MCF 10A (cell line): ENCODE measurements at regions not wholly inside any gene's neighbourhood (a gene's known extent, or its start where the extent isn't known, plus 50 kb on each side); places are given as distances from the start of the nearest gene placed in this dataset.
A peak's percentile ranks its signal among the peaks of the same experiment; 100 is the strongest.

ENCODE experiments used
- BruUV-seq: library from RNA; stranded (reverse); fragments of 400-500 nt; replicated peaks from 2 replicates; lab custom pipeline; 2021; lab: Mats Ljungman, UMichigan
- CTCF ChIA-PET: fragments of 300-600 bp; sonication (Branson Sonifier 250); formaldehyde crosslinking; extraction: SDS; loops from one replicate; lab custom pipeline; 2021; ENCODE audit warnings: antibody characterized with exemption, inconsistent platforms; lab: Yijun Ruan, JAX
- POLR2A ChIA-PET: fragments of 300-600, 350-650 bp; sonication (Branson Sonifier 250); formaldehyde crosslinking; extraction: SDS; loops from one replicate; lab custom pipeline; 2020; ENCODE audit warnings: antibody characterized with exemption, inconsistent platforms; lab: Yijun Ruan, JAX
- DNase-seq: peaks from one replicate; pipeline ENCODE4 v3.0.0-alpha.2; 2018; ENCODE audit not compliant: unreplicated experiment
- H3K27ac Mint-ChIP-seq: one replicate; pipeline ENCODE4 v1.8.0; 2022; ENCODE audit warnings: mild to moderate bottlenecking, low read depth, mixed read lengths; ENCODE audit not compliant: unreplicated experiment
- H3K27me3 Mint-ChIP-seq: one replicate; pipeline ENCODE4 v1.8.0; 2022; ENCODE audit warnings: mixed read lengths; ENCODE audit not compliant: insufficient read depth, unreplicated experiment
- H3K36me3 Mint-ChIP-seq: one replicate; pipeline ENCODE4 v1.8.0; 2022; ENCODE audit warnings: mild to moderate bottlenecking, moderate library complexity, mixed read lengths; ENCODE audit not compliant: insufficient read depth, unreplicated experiment
- H3K4me1 Mint-ChIP-seq: one replicate; pipeline ENCODE4 v1.8.0; 2022; ENCODE audit warnings: mixed read lengths; ENCODE audit not compliant: insufficient read depth, unreplicated experiment
- H3K4me3 Mint-ChIP-seq: one replicate; pipeline ENCODE4 v1.8.0; 2022; ENCODE audit warnings: mild to moderate bottlenecking, moderate library complexity, mixed read lengths; ENCODE audit not compliant: unreplicated experiment
- H3K9me3 Mint-ChIP-seq: one replicate; pipeline ENCODE4 v1.8.0; 2022; ENCODE audit warnings: mixed read lengths; ENCODE audit not compliant: unreplicated experiment
- CTCF ChIP-seq: fragments of 200-600 bp; IDR thresholded peaks from one replicate; pipeline ENCODE4 v1.8.0; 2022; ENCODE audit warnings: antibody characterized with exemption, mild to moderate bottlenecking; ENCODE audit not compliant: unreplicated experiment
- intact Hi-C: fragments of 100-400 bp; cut with micrococcal nuclease; formaldehyde crosslinking; loops from 2 replicates; pipeline ENCODE4 v1.14.1; 2022

- intact Hi-C loops = no loop called here
- POLR2A ChIA-PET = no interaction called here
- TF ChIP-seq CTCF = no peak
- H3K27me3 Mint-ChIP-seq = no peaks in the 10 kb centered on the region
- H3K36me3 Mint-ChIP-seq = no peaks in the 10 kb centered on the region
- H3K4me1 Mint-ChIP-seq = peaks cover 17% of the 10 kb centered on the region
- BruUV-seq = no TSS peak
- DNase-seq = no peak
- peaks cover 14% of the 10 kb centered on the region for H3K9me3 Mint-ChIP-seq
- CTCF ChIA-PET = interaction anchor here (0.6 kb wide), 1 partner anchor 630 kb away, joined by 3 read pairs; no protein-coding TSS in a partner anchor
- no peak overlapping the region for H3K27ac Mint-ChIP-seq
- H3K4me3 Mint-ChIP-seq = no peak overlapping the region
These were observed 940.9 kb downstream of the OTOL1 start for GRCh38 chr3:162437480-162437879.

GRCh38 chr3:162441716-162442115 is 945.1 kb downstream of the OTOL1 start:
- Mint-ChIP-seq H3K9me3 (no peaks in the 10 kb centered on the region), H3K27me3 (no peaks in the 10 kb centered on the region), H3K36me3 (no peaks in the 10 kb centered on the region), H3K4me1 (peaks cover 17% of the 10 kb centered on the region), H3K4me3 (no peak overlapping the region), H3K27ac (peak overlapping the region; percentile 4)
- BruUV-seq = no TSS peak
- POLR2A ChIA-PET = no interaction called here
- TF ChIP-seq CTCF = no peak
- intact Hi-C loops = no loop called here
- CTCF ChIA-PET = no interaction called here
- DNase-seq = peak; percentile 22

DNA sequence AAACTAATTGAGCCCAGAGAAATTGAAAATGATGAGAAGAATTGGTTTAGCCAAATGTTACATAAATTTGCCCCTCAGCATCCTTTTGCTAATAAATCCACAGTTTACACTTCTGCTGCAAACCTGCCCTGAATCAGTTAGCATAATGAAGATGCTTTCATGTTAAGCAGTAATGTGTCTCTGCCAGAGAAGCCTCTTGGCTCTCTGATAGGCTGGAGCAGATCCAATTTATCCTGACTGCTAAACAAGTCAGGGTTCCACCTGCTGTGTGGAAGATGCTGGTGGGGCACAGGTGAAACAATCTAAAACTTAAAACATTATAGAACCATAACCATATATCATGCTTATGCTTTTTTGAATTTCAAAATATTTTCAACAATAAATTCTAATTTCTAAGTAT is 946.8 kb downstream of the OTOL1 start:
- CTCF ChIA-PET = no interaction called here
- Mint-ChIP-seq H3K27ac (no peak overlapping the region), H3K4me3 (no peak overlapping the region), H3K27me3 (no peaks in the 10 kb centered on the region), H3K36me3 (no peaks in the 10 kb centered on the region), H3K4me1 (peaks cover 9% of the 10 kb centered on the region), H3K9me3 (no peaks in the 10 kb centered on the region)
- TF ChIP-seq CTCF = no peak
- no peak for DNase-seq
- intact Hi-C loops = no loop called here
- BruUV-seq = no TSS peak
- POLR2A ChIA-PET = no interaction called here

GRCh38 chr3:162468791-162469190 is 972.2 kb downstream of the OTOL1 start:
- H3K4me3 Mint-ChIP-seq = no peak overlapping the region
- TF ChIP-seq CTCF = no peak
- no peak for DNase-seq
- CTCF ChIA-PET = no interaction called here
- no peaks in the 10 kb centered on the region for H3K36me3 Mint-ChIP-seq
- POLR2A ChIA-PET = interaction anchor here (0.6 kb wide), 1 partner anchor 1468 kb away, joined by 4 read pairs; no protein-coding TSS in a partner anchor
- H3K27me3 Mint-ChIP-seq = no peaks in the 10 kb centered on the region
- no peaks in the 10 kb centered on the region for H3K4me1 Mint-ChIP-seq
- H3K27ac Mint-ChIP-seq = no peak overlapping the region
- no TSS peak for BruUV-seq
- intact Hi-C loops = no loop called here
- no peaks in the 10 kb centered on the region for H3K9me3 Mint-ChIP-seq
